ENCODE measurements at regions not wholly inside any gene's neighbourhood (a gene's known extent, or its start where the extent isn't known, plus 50 kb on each side); places are given as distances from the start of the nearest gene placed in this dataset.

- DNase-seq, result no peak
- H3K27ac Mint-ChIP-seq, result no peak overlapping the region
These were observed 107.5 kb upstream of the DYRK2 start for GRCh38 chr12:67540920-67541624.

More at GRCh38 chr12:67540920-67541624, 107.5 kb upstream of the DYRK2 start:
- H3T11ph ChIP-seq (ENCODE audit: low read length), result no peak overlapping the region
- no peak overlapping the region for H4K8ac ChIP-seq (replicated peaks; ENCODE audit: insufficient read length, low read depth, low read length)
- H3K23me2 ChIP-seq (ENCODE audit: insufficient read length, low read depth, low read length, poor library complexity, severe bottlenecking), result no peaks in the 10 kb centered on the region
- H2AK5ac ChIP-seq (ENCODE audit: insufficient read length, low read length), result no peak overlapping the region
- no peak overlapping the region for H2BK20ac ChIP-seq (ENCODE audit: low read depth, low read length, poor library complexity, severe bottlenecking)
- no peaks in the 10 kb centered on the region for H3K79me2 ChIP-seq (ENCODE audit: insufficient read depth, low read length)
- no peak overlapping the region for H3K14ac ChIP-seq (ENCODE audit: insufficient read depth, low read length)
- no peak overlapping the region for H4K91ac ChIP-seq (ENCODE audit: insufficient read length, low read depth, low read length)
- H3K4me3 Mint-ChIP-seq, result no peak overlapping the region
- H3K27me3 Mint-ChIP-seq (ENCODE audit: low read depth), result no peaks in the 10 kb centered on the region
- H4K20me1 ChIP-seq (ENCODE audit: control insufficient read depth, insufficient read depth, insufficient read length), result no peaks in the 10 kb centered on the region
- no peaks in the 10 kb centered on the region for H3K9me3 Mint-ChIP-seq
- peaks cover 1% of the 10 kb centered on the region; the same call in 1 of the 2 replicates for H3K4me1 ChIP-seq (ENCODE audit: insufficient read depth, low read length)
- no peaks in the 10 kb centered on the region for H3K9me3 ChIP-seq (ENCODE audit: control insufficient read depth, low read depth, low read length)
- H3K18ac ChIP-seq (ENCODE audit: insufficient read length, low read depth, low read length), result no peak overlapping the region
- no peak overlapping the region for H2BK12ac ChIP-seq (ENCODE audit: insufficient read length, low read depth, low read length)
- no peaks in the 10 kb centered on the region for H3K27me3 ChIP-seq (ENCODE audit: insufficient read depth, low read length)
- H3K27ac ChIP-seq (ENCODE audit: insufficient read length, low read depth, low read length), result no peak overlapping the region
- no CpG with 5 or more reads among the region's 8 CpGs for WGBS (ENCODE audit: extremely low coverage, insufficient read length, low lambda C conversion rate)
- no peak overlapping the region for H2AFZ ChIP-seq (ENCODE audit: low read length)
- TF ChIP-seq, protein P1, sequence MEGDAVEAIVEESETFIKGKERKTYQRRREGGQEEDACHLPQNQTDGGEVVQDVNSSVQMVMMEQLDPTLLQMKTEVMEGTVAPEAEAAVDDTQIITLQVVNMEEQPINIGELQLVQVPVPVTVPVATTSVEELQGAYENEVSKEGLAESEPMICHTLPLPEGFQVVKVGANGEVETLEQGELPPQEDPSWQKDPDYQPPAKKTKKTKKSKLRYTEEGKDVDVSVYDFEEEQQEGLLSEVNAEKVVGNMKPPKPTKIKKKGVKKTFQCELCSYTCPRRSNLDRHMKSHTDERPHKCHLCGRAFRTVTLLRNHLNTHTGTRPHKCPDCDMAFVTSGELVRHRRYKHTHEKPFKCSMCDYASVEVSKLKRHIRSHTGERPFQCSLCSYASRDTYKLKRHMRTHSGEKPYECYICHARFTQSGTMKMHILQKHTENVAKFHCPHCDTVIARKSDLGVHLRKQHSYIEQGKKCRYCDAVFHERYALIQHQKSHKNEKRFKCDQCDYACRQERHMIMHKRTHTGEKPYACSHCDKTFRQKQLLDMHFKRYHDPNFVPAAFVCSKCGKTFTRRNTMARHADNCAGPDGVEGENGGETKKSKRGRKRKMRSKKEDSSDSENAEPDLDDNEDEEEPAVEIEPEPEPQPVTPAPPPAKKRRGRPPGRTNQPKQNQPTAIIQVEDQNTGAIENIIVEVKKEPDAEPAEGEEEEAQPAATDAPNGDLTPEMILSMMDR (conservative IDR thresholded peaks at IDR 0.05), result no peak
- H2BK5ac ChIP-seq (ENCODE audit: insufficient read length, low read length), result no peak overlapping the region
- no peak overlapping the region for H2BK15ac ChIP-seq (ENCODE audit: low read depth, low read length)
- H2BK120ac ChIP-seq (ENCODE audit: low read depth, low read length, poor library complexity, severe bottlenecking), result no peak overlapping the region
- H3K23ac ChIP-seq (ENCODE audit: insufficient read length, low read depth, low read length), result no peak overlapping the region
- no peak overlapping the region for H3K9ac ChIP-seq (ENCODE audit: extremely low read depth, insufficient read length, low read length)
- peaks cover 12 to 17% of the 10 kb centered on the region in 2 experiments for H3K4me1 Mint-ChIP-seq
- H3K4me2 ChIP-seq (ENCODE audit: insufficient read depth, insufficient read length, low read length), result no peak overlapping the region
- H4K5ac ChIP-seq (ENCODE audit: insufficient read length, low read depth, low read length), result no peak overlapping the region
- H3K56ac ChIP-seq (ENCODE audit: insufficient read length, low read depth, low read length), result no peak overlapping the region
- no peaks in the 10 kb centered on the region for H3K36me3 Mint-ChIP-seq (ENCODE audit: insufficient read depth in 1 of 3, low read depth in 3 of 3)
- no peak overlapping the region for H3K4ac ChIP-seq (ENCODE audit: low read depth, low read length)
- no peaks in the 10 kb centered on the region for H3K79me1 ChIP-seq (ENCODE audit: insufficient read depth, low read depth, low read length, poor library complexity, severe bottlenecking)
